HG03558 (cell line): ENCODE measurements at regions not wholly inside any gene's neighbourhood (a gene's known extent, or its start where the extent isn't known, plus 50 kb on each side); places are given as distances from the start of the nearest gene placed in this dataset.
"Not testable (repeated sequence)": the region's sequence is repeated elsewhere in the genome, so short reads cannot be mapped to it uniquely, and the experiment has no call there.

Experiments
- ATAC-seq: cut with Tn5 transposase; IDR thresholded peaks from one replicate; pipeline ENCODE4 v1.9.1; 2021; ENCODE audit warnings: moderate number of reproducible peaks; ENCODE audit not compliant: unreplicated experiment; ENCODE audit errors: extremely low read depth

DNA sequence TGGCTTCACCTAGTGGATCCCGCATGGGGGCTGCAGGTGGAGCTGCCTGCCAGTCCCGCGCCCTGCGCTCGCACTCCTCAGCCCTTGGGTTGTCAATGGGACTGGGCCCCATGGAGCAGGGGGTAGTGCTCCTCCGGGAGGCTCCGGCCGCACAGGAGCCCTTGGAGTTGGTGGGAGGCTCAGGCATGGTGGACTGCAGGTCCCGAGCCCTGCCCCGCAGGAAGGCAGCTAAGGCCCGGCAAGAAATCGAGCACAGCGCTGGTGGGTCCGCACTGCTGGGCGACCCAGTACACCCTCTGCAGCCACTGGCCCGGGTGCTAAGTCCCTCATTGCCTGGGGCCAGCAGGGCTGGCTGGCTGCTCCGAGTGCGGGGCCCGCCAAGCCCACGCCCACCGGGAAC, 231.2 kb upstream of the TECRL start:
- ATAC-seq = not testable (repeated sequence)

GRCh38 chr4:64625438-64625837, 216.2 kb upstream of the TECRL start:
- no peak for ATAC-seq

DNA sequence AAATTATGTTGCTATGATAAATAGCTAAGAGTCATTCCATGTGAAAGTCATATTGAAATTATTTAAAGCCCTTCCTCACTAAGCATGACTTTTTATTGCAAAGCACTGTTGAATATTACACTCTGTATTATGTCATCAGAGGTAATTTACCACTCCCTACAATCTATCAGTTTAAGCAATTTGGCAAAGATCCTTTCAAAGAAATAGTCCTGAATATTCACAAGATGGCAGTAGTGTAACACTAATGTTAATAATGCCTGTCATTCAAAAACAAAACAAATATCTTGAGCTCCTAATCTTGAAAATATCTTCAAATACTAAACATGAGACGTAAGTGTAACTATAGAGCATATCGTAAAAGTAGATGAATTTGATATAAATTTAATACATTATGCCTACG, 208.6 kb upstream of the TECRL start:
- no peak for ATAC-seq

GRCh38 chr4:64614276-64614675, 205.0 kb upstream of the TECRL start:
- no peak for ATAC-seq

- ATAC-seq = no peak
Measured at GRCh38 chr4:64613046-64613445, 203.8 kb upstream of the TECRL start.

DNA sequence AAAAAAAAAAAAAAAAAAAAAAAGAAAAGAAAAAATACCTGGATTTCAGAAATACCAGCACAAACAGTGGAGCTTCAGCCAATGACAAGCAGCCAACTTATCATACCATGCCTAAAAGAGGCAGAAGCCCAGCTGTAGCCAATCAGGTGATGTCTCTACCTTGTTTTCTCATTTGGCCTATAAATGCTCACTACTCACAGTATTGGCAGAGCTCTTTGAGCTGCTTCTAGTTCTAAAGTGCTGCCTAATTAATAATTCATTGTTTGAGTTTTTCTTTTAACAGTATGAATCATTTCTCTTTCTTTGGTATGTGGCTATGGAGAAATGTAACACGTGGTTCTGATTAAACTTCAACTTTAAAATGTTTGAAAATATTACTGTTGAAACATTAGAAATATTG, 188.8 kb upstream of the TECRL start:
- no peak for ATAC-seq

DNA sequence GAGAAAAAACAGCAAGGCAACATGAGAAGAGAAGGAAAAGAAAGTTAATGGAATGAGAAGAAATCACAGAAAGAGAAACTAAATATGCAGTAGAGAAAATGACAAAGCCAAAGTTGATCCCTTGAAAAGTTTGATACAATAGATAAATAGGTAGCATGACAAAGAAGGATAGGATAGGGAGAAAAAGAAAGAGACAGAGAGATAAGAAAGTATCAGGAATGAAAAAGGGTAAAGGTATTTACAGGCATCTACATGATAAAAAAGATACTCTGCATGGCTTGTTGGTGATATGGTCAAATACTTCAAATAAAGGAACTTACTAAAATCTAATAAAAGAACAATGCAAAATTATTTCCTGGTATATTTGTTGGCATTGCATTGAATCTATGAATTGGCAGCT, 185.5 kb upstream of the TECRL start:
- ATAC-seq = no peak

- ATAC-seq = no peak
Measured at GRCh38 chr4:64588507-64588906, 179.3 kb upstream of the TECRL start.

- ATAC-seq = no peak
Measured at GRCh38 chr4:64584981-64585557, 175.8 kb upstream of the TECRL start.

- no peak for ATAC-seq
Measured at GRCh38 chr4:64584125-64584524, 174.9 kb upstream of the TECRL start.

- no peak for ATAC-seq
Measured at GRCh38 chr4:64582492-64582891, 173.2 kb upstream of the TECRL start.

DNA sequence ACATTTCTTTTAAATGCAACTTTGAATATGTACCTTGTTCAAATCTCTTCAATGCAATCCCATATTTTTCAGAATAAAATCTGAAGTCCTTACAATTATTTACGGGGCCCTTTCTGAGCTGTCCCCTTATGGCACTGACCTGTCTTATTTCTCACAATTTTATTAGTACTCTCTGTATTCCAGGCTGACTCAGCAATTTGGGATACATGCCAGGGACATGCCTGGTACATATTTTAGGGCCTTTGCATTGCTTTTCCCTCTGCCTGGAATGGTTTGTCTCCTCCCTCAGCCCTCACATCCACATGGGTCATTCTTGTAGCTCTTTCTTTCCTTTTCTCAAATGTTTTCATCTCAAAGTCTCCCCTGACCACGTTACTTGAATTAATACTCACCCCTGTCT, 172.2 kb upstream of the TECRL start:
- no peak for ATAC-seq

GRCh38 chr4:64564126-64564525, 154.9 kb upstream of the TECRL start:
- no peak for ATAC-seq

DNA sequence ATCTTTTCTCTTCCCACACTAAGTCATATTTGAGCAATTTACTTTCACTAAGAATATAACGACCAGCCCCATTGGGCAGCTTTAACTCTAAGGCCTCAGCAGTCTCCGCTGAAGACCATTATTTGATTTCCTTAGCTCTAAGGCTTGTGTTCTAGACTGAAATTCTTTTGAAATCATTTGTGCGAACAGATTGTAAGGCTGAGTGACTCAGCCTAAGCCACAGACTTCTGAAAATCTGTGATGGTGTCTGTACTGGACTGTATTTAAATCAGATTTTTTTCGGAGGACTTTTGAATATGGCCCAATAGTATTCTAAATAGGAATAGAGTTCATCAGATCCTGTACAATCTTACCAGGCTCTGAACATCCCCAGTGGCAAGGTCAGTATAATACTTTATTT, 150.3 kb upstream of the TECRL start:
- no peak for ATAC-seq

- no peak for ATAC-seq
Measured at GRCh38 chr4:64551125-64551524, 141.9 kb upstream of the TECRL start.

- no peak for ATAC-seq
Measured at GRCh38 chr4:64545593-64545992, 136.3 kb upstream of the TECRL start.

DNA sequence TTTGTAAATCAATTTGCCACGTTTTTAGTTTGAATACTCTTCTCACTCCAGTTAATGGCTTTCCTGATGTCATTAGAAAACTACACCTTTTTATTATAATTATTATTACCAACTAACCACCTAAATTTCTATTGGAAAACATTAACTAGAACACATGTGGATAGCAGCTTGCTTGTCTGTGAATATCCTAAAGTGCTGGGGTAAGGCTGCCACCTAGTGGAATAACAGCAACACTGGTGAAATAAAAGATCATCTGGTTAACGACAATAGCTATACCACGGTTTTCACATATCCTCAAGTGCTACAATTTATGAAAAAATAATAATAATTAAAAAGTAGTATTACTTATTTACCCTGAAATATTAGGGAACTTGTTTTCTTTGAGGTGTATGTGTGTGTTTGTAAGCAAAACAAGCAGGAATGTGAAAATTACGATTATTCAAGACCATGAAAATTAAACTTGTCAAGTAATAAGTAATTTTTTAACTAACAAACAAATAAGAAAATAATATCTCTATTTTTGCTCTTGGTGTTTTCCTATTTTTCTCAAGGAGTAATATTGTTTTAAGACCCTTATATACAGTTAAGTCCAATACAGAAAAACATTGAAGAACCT, 130.1 kb upstream of the TECRL start:
- ATAC-seq = peak; percentile 84

GRCh38 chr4:64538219-64538618, 129.0 kb upstream of the TECRL start:
- no peak for ATAC-seq

GRCh38 chr4:64533637-64534036, 124.4 kb upstream of the TECRL start:
- ATAC-seq = no peak

DNA sequence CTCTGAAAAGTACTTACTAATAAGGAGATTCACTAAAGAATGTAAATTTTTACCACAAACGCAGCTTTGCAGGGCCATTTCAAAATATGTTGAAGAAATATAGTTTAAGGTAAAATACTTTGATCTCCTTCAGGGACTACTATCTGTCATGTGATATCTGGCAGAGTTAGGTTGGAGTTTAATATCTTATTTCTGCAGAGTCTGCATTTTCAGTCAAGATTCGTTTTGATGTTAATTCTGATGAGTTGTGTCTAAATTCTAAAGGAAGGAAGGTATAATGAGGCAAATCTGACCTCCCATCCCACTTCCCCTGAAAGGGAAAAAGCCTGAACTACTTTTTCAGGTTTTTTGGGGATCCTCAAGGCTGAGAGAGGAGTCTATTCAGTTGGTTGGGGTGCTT, 123.9 kb upstream of the TECRL start:
- ATAC-seq = no peak

- no peak for ATAC-seq
Measured at GRCh38 chr4:64520421-64520820, 111.2 kb upstream of the TECRL start.

DNA sequence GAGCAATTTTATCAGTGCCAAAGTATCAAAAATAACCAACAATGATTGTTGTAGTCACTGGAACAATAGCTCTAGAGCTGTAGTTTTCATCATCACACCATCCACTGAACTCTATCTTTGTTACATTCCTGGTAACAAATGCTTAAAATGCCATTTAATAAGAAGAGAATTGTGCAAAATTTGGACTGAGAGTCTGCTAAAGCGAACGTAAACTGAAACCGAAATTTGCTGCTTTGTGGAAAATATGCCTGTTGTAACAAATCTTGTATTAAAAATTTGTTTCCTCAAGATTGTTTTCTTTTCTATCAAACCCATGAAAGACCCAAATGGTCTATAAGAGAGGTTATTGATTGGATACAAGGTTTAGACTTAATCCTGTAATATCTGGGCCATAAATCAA, 109.3 kb upstream of the TECRL start:
- no peak for ATAC-seq

DNA sequence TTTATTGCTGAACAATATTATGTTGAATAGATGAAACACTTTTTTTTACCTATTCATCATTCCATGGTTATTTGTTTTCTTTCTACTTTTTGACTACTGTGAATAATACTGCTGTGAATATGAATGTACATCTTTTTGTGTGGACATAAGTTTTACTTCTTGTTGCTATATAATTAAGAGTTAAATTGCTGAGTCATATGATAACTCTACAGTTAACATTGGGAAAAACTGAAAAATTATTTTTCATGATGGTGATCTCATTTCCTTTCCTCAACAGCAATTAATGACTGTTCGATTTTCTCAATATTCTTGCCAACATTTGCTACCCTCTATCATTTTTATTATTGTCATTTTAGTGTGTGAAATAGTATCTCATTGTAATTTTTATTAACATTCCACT, 106.9 kb upstream of the TECRL start:
- no peak for ATAC-seq
